B cell (primary cell): ENCODE measurements at regions not wholly inside any gene's neighbourhood (a gene's known extent, or its start where the extent isn't known, plus 50 kb on each side); places are given as distances from the start of the nearest gene placed in this dataset.

Source experiments
- ATAC-seq: fragments of 200-7000 bp; cut with Tn5 transposase; one replicate; pipeline ENCODE4 v1.10.0; 2021; ENCODE audit warnings: low read depth, mild to moderate bottlenecking, moderate number of reproducible peaks, moderate library complexity
- CTCF ChIA-PET: fragments of 350-600 bp; sonication (Branson Sonifier 250); formaldehyde crosslinking; loops from one replicate; lab custom pipeline; 2021; ENCODE audit warnings: antibody characterized with exemption, inconsistent platforms; lab: Charles Lee
- POLR2A ChIA-PET: fragments of 350-600 bp; sonication (Branson Sonifier 250); formaldehyde crosslinking; loops from one replicate; lab custom pipeline; 2021; ENCODE audit warnings: antibody characterized with exemption; lab: Charles Lee
- DNase-seq: peaks from one replicate; pipeline ENCODE4 v3.0.0; 2013
- H2AFZ ChIP-seq: 2 replicates; pipeline ENCODE4 v1.6.1; 2012; ENCODE audit warnings: mild to moderate bottlenecking, low read depth, low read length; ENCODE audit not compliant: insufficient read depth, poor library complexity, severe bottlenecking
- H3K27ac ChIP-seq, 2 donors: 1 replicate in 1 of 2; 2 replicates in 1 of 2; pipeline ENCODE4 v1.5.1; 2012 to 2013; ENCODE audit warnings: low read length in 2 of 2, mild to moderate bottlenecking in 2 of 2, moderate library complexity in 1 of 2
- H3K27me3 ChIP-seq, 4 experiments: fragments of 200-600 bp in 1 of 4; sonication (generic) in 1 of 4; replicated peaks in 1 of 4; 1 replicate in 2 of 4; 2 replicates in 2 of 4; pipeline versions ENCODE4 v1.6.1 to v1.7.0; 2013 to 2016; ENCODE audit warnings: low read length in 3 of 4, mild to moderate bottlenecking in 2 of 4, mixed read lengths in 1 of 4, moderate library complexity in 1 of 4; ENCODE audit not compliant: insufficient read depth in 4 of 4, control insufficient read depth in 3 of 4; ENCODE audit errors: control extremely low read depth in 1 of 4
- H3K36me3 ChIP-seq, 2 experiments: replicated peaks in 1 of 2; 1 replicate in 1 of 2; 2 replicates in 1 of 2; pipeline versions ENCODE4 v1.6.1 to v1.7.1; 2013; ENCODE audit warnings: low read length in 1 of 2; ENCODE audit not compliant: insufficient read depth in 2 of 2, control insufficient read depth in 1 of 2; ENCODE audit errors: control extremely low read depth in 1 of 2, extremely low read depth in 1 of 2
- H3K4me1 ChIP-seq, 2 donors: fragments of 200-600 bp in 1 of 2; sonication (generic) in 1 of 2; 1 replicate in 1 of 2; 2 replicates in 1 of 2; pipeline versions ENCODE4 v1.5.1 to v1.6.1; 2013 to 2017; ENCODE audit warnings: low read length in 2 of 2; ENCODE audit not compliant: control insufficient read depth in 2 of 2, insufficient read depth in 2 of 2
- H3K4me2 ChIP-seq: replicated peaks from 2 replicates; pipeline ENCODE3; 2012; ENCODE audit warnings: mild to moderate bottlenecking, low read depth, low read length; ENCODE audit not compliant: poor library complexity, severe bottlenecking
- H3K4me3 ChIP-seq, 5 experiments: fragments of 200-600 bp in 1 of 5; sonication (generic) in 1 of 5; 1 replicate in 3 of 5; 2 replicates in 2 of 5; pipeline versions ENCODE4 v1.5.1 to v1.7.0; 2011 to 2016; ENCODE audit warnings: low read length in 4 of 5, mild to moderate bottlenecking in 4 of 5, low read depth in 2 of 5, control low read depth in 1 of 5, moderate library complexity in 1 of 5; ENCODE audit not compliant: insufficient read depth in 1 of 5; ENCODE audit errors: control extremely low read depth in 1 of 5, extremely low read depth in 1 of 5
- H3K79me2 ChIP-seq: fragments of 200-600 bp; sonication (generic); one replicate; pipeline ENCODE4 v1.6.0; 2016; ENCODE audit warnings: low read length; ENCODE audit not compliant: control insufficient read depth, insufficient read depth
- H3K9ac ChIP-seq: fragments of 200-600 bp; sonication (generic); 2 replicates; pipeline ENCODE4 v1.6.1; 2017; ENCODE audit warnings: mild to moderate bottlenecking, low read length, moderate library complexity
- H3K9me3 ChIP-seq, 3 donors: one replicate each; pipeline versions ENCODE4 v1.6.1 to v1.7.1; 2013; ENCODE audit warnings: low read length in 2 of 3; ENCODE audit not compliant: control insufficient read depth in 2 of 3, insufficient read depth in 1 of 3; ENCODE audit errors: control extremely low read depth in 1 of 3
- H4K20me1 ChIP-seq: 2 replicates; pipeline ENCODE4 v1.6.0; 2012; ENCODE audit warnings: mild to moderate bottlenecking, low read length; ENCODE audit not compliant: insufficient read depth, control insufficient read depth, poor library complexity, severe bottlenecking
- H3K27ac Mint-ChIP-seq: one replicate; pipeline ENCODE4 v1.8.0; 2021; ENCODE audit warnings: mixed read lengths
- H3K27me3 Mint-ChIP-seq: one replicate; pipeline ENCODE4 v1.8.0; 2021; ENCODE audit warnings: mixed read lengths
- H3K4me1 Mint-ChIP-seq: one replicate; pipeline ENCODE4 v1.8.0; 2021; ENCODE audit warnings: mixed read lengths
- H3K4me3 Mint-ChIP-seq: one replicate; pipeline ENCODE4 v1.8.0; 2021; ENCODE audit warnings: mixed read lengths
- H3K9me3 Mint-ChIP-seq: one replicate; pipeline ENCODE4 v1.8.0; 2022; ENCODE audit warnings: mixed read lengths; ENCODE audit not compliant: insufficient read depth
- CTCF ChIP-seq: fragments of 200-600 bp; IDR thresholded peaks from one replicate; pipeline ENCODE4 v1.8.0; 2022; ENCODE audit warnings: antibody characterized with exemption, mild to moderate bottlenecking
- EZH2 ChIP-seq: IDR thresholded peaks from 2 replicates; pipeline ENCODE4 v1.6.1; 2012; ENCODE audit warnings: borderline replicate concordance, low read depth, mild to moderate bottlenecking, moderate library complexity, low read length; ENCODE audit not compliant: insufficient read depth, poor library complexity, severe bottlenecking
- WGBS: methylation state at CpG from one replicate; pipeline ENCODE4 v1.1.5; 2013; ENCODE audit warnings: missing lambda C conversion rate; ENCODE audit not compliant: insufficient coverage; 5-methylcytosine and 5-hydroxymethylcytosine counted together
- intact Hi-C: fragments of 100-400 bp; cut with micrococcal nuclease; formaldehyde crosslinking; loops from one replicate; pipeline ENCODE4 v1.10.0; 2022

- TF ChIP-seq EZH2 (no peak), CTCF (no peak)
- Histone ChIP-seq H3K4me1 (no peaks in the 10 kb centered on the region), H3K27me3 (no peaks in the 10 kb centered on the region), H3K36me3 (no peaks in the 10 kb centered on the region), H2AFZ (no peak overlapping the region), H3K79me2 (no peaks in the 10 kb centered on the region), H3K4me3 (no peak overlapping the region), H3K9ac (no peak overlapping the region), H3K9me3 (peaks cover 0 to 7% (median 0%) of the 10 kb centered on the region in 3 donors), H3K4me2 (no peak overlapping the region), H3K27ac (no peak overlapping the region), H4K20me1 (no peaks in the 10 kb centered on the region)
- DNase-seq (no peak), ATAC-seq (no peak)
- POLR2A ChIA-PET: no interaction called here
- Mint-ChIP-seq H3K4me1 (no peaks in the 10 kb centered on the region), H3K27me3 (no peaks in the 10 kb centered on the region), H3K27ac (no peak overlapping the region), H3K4me3 (no peak overlapping the region), H3K9me3 (no peaks in the 10 kb centered on the region)
- CTCF ChIA-PET: no interaction called here
- intact Hi-C loops: no loop called here
Measured at GRCh38 chr5:19196631-19197030, 791.4 kb downstream of the CDH18 start.

DNA sequence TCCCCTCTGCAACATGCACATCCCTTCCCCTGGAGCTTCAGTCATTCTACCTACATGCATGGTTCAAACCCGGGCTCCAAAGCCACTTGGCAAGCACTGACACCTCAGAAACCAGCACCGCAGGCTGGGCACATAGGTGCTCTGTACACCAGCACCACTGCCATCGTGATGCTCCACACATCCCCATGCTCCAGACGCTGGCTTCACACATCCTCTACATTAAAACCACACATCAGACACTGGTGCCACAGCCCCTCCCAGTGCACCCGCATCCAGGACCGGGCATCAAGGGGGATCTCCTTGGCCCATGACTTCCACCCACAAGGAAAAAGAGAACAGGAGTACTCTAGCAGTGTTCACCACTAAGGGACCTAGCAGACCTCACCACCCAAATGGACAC is 787.7 kb downstream of the CDH18 start:
- ChIA-PET CTCF (no interaction called here), POLR2A (no interaction called here)
- no peak overlapping the region for H3K27ac ChIP-seq
- no peak overlapping the region for H3K4me3 Mint-ChIP-seq
- no peak for DNase-seq
- WGBS: 87% methylated on average over 6 of the region's 6 CpGs
- H3K27me3 ChIP-seq: no peaks in the 10 kb centered on the region
- no peak overlapping the region for H3K4me3 ChIP-seq
- peaks cover 0 to 7% (median 0%) of the 10 kb centered on the region in 3 donors for H3K9me3 ChIP-seq
- TF ChIP-seq EZH2 (no peak), CTCF (no peak)
- ATAC-seq: no peak
- H3K4me1 Mint-ChIP-seq: no peaks in the 10 kb centered on the region
- no peaks in the 10 kb centered on the region for H4K20me1 ChIP-seq
- intact Hi-C loops: no loop called here
- H3K36me3 ChIP-seq: no peaks in the 10 kb centered on the region
- no peaks in the 10 kb centered on the region for H3K9me3 Mint-ChIP-seq
- no peaks in the 10 kb centered on the region for H3K79me2 ChIP-seq
- H3K27me3 Mint-ChIP-seq: no peaks in the 10 kb centered on the region
- no peak overlapping the region for H2AFZ ChIP-seq
- no peak overlapping the region for H3K9ac ChIP-seq
- no peaks in the 10 kb centered on the region for H3K4me1 ChIP-seq
- H3K27ac Mint-ChIP-seq: no peak overlapping the region
- no peak overlapping the region for H3K4me2 ChIP-seq
